ENCODE measurements at regions not wholly inside any gene's neighbourhood (a gene's known extent, or its start where the extent isn't known, plus 50 kb on each side); places are given as distances from the start of the nearest gene placed in this dataset.

DNA sequence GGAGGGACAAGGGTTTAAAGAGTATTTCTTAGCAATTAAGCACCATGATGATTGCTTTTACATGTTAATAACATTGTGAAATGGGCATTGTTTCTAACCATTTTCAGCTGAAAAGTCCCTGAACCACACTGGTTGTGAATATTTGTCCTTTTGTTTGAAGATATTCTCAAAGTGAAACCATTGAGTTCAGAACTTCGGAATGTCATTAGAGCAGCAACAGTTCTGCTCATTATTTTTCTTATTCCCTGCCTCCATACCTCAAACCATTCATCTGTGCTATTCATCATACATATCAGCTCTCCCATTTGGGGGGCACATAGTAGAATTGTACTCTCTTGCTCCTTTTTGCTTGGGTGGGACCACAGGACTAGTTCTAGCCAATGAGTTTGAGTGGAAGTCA lies 553.0 kb upstream of the ZNF462 start:
- no peaks in the 10 kb centered on the region for H3K79me2 ChIP-seq (ENCODE audit: low read length)
- no peaks in the 10 kb centered on the region for H4K20me1 ChIP-seq (ENCODE audit: insufficient read depth, low read depth, low read length)
- no peaks in the 10 kb centered on the region for H3K9me2 ChIP-seq (replicated peaks; ENCODE audit: insufficient read depth, low read length)
- H3K4me2 ChIP-seq (ENCODE audit: low read depth, low read length, poor library complexity, severe bottlenecking) = no peak overlapping the region
- H3K36me3 ChIP-seq (ENCODE audit: insufficient read depth, low read length) = no peaks in the 10 kb centered on the region
- no peak overlapping the region for H3K9ac ChIP-seq (ENCODE audit: low read length)
- no peak overlapping the region for H2AFZ ChIP-seq (ENCODE audit: low read length)
- H3K4me1 ChIP-seq (ENCODE audit: low read length) = no peaks in the 10 kb centered on the region
- no peak overlapping the region for H3K27ac ChIP-seq (ENCODE audit: low read length)
- DNase-seq = no peak
- no peaks in the 10 kb centered on the region for H3K9me3 ChIP-seq (ENCODE audit: low read length)
- no peak overlapping the region for H3K4me3 ChIP-seq (ENCODE audit: low read length)
- H3K27me3 ChIP-seq (ENCODE audit: low read length) = no peaks in the 10 kb centered on the region

DNA sequence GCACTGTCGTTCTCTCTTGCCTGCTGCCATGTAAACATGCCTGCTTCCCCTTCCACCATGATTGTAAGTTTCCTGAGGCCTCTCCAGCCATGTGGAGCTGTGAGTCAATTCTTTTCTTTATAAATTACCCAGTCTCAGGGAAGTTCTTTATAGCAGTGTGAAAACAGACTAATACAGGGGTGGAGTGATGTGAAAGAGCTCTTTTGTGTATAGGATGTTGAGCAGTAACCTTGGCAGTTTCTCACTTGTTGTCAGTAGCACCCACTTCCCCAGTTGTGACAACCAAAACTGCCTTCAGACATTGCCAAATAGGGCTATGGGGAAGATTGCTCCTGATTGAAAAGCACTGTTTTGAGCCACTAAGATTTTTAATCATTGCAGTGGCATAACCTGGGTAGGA lies 552.2 kb upstream of the ZNF462 start:
- Histone ChIP-seq H3K36me3 (ENCODE audit: insufficient read depth, low read length) (no peaks in the 10 kb centered on the region), H4K20me1 (ENCODE audit: insufficient read depth, low read depth, low read length) (no peaks in the 10 kb centered on the region), H2AFZ (ENCODE audit: low read length) (no peak overlapping the region), H3K4me1 (ENCODE audit: low read length) (no peaks in the 10 kb centered on the region), H3K27ac (ENCODE audit: low read length) (no peak overlapping the region), H3K27me3 (ENCODE audit: low read length) (no peaks in the 10 kb centered on the region), H3K79me2 (ENCODE audit: low read length) (no peaks in the 10 kb centered on the region), H3K4me2 (ENCODE audit: low read depth, low read length, poor library complexity, severe bottlenecking) (no peak overlapping the region), H3K9me3 (ENCODE audit: low read length) (no peaks in the 10 kb centered on the region), H3K4me3 (ENCODE audit: low read length) (no peak overlapping the region), H3K9ac (ENCODE audit: low read length) (no peak overlapping the region), H3K9me2 (replicated peaks; ENCODE audit: insufficient read depth, low read length) (no peaks in the 10 kb centered on the region)
- DNase-seq = peak; percentile 34

- H4K20me1 ChIP-seq (ENCODE audit: insufficient read depth, low read depth, low read length) = no peaks in the 10 kb centered on the region
- DNase-seq = no peak
- H3K4me1 ChIP-seq (ENCODE audit: low read length) = no peaks in the 10 kb centered on the region
- no peaks in the 10 kb centered on the region for H3K9me3 ChIP-seq (ENCODE audit: low read length)
- no peak overlapping the region for H3K4me2 ChIP-seq (ENCODE audit: low read depth, low read length, poor library complexity, severe bottlenecking)
- H3K27ac ChIP-seq (ENCODE audit: low read length) = no peak overlapping the region
- no peaks in the 10 kb centered on the region for H3K9me2 ChIP-seq (replicated peaks; ENCODE audit: insufficient read depth, low read length)
- no peaks in the 10 kb centered on the region; the same call in 1 of the 2 replicates for H3K27me3 ChIP-seq (ENCODE audit: low read length)
- no peak overlapping the region for H2AFZ ChIP-seq (ENCODE audit: low read length)
- no peaks in the 10 kb centered on the region for H3K79me2 ChIP-seq (ENCODE audit: low read length)
- no peak overlapping the region for H3K9ac ChIP-seq (ENCODE audit: low read length)
- H3K36me3 ChIP-seq (ENCODE audit: insufficient read depth, low read length) = no peaks in the 10 kb centered on the region
- H3K4me3 ChIP-seq (ENCODE audit: low read length) = no peak overlapping the region
Observed at GRCh38 chr9:106312906-106313305, 550.1 kb upstream of the ZNF462 start.

DNA sequence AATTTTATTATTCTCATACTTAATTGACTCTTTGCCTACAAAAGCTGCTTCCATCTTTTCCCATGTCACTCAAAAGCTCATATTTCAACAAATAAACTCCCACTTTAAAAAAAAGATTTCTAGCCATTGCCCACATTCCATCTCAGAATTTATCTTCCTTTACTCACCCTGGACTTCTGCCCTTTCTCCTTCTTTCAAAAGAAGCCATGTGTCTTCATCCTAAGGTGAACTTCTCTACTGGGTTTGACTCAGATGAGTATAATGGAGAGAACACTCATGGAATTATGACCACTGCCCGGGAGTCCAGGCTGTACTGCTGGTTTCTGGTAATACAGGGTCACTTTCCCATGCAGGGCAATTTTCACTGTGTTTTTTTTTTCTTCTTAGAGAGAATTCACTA lies 548.5 kb upstream of the ZNF462 start:
- H4K20me1 ChIP-seq (ENCODE audit: insufficient read depth, low read depth, low read length) = no peaks in the 10 kb centered on the region
- H3K4me3 ChIP-seq (ENCODE audit: low read length) = no peak overlapping the region
- no peak for DNase-seq
- no peaks in the 10 kb centered on the region; the same call in 1 of the 2 replicates for H3K27me3 ChIP-seq (ENCODE audit: low read length)
- H2AFZ ChIP-seq (ENCODE audit: low read length) = no peak overlapping the region
- H3K9ac ChIP-seq (ENCODE audit: low read length) = no peak overlapping the region
- no peaks in the 10 kb centered on the region for H3K79me2 ChIP-seq (ENCODE audit: low read length)
- no peak overlapping the region for H3K4me2 ChIP-seq (ENCODE audit: low read depth, low read length, poor library complexity, severe bottlenecking)
- H3K4me1 ChIP-seq (ENCODE audit: low read length) = no peaks in the 10 kb centered on the region
- H3K36me3 ChIP-seq (ENCODE audit: insufficient read depth, low read length) = no peaks in the 10 kb centered on the region
- no peaks in the 10 kb centered on the region for H3K9me3 ChIP-seq (ENCODE audit: low read length)
- no peak overlapping the region for H3K27ac ChIP-seq (ENCODE audit: low read length)
- no peaks in the 10 kb centered on the region for H3K9me2 ChIP-seq (replicated peaks; ENCODE audit: insufficient read depth, low read length)

GRCh38 chr9:106321394-106322180 lies 541.4 kb upstream of the ZNF462 start:
- no peaks in the 10 kb centered on the region for H3K79me2 ChIP-seq (ENCODE audit: low read length)
- no peaks in the 10 kb centered on the region for H4K20me1 ChIP-seq (ENCODE audit: insufficient read depth, low read depth, low read length)
- DNase-seq = no peak
- H3K27me3 ChIP-seq (ENCODE audit: low read length) = no peaks in the 10 kb centered on the region
- no peak overlapping the region for H3K27ac ChIP-seq (ENCODE audit: low read length)
- H2AFZ ChIP-seq (ENCODE audit: low read length) = no peak overlapping the region
- no peaks in the 10 kb centered on the region for H3K9me3 ChIP-seq (ENCODE audit: low read length)
- no peak overlapping the region for H3K9ac ChIP-seq (ENCODE audit: low read length)
- H3K9me2 ChIP-seq (replicated peaks; ENCODE audit: insufficient read depth, low read length) = no peaks in the 10 kb centered on the region
- no peak overlapping the region for H3K4me2 ChIP-seq (ENCODE audit: low read depth, low read length, poor library complexity, severe bottlenecking)
- no peaks in the 10 kb centered on the region for H3K4me1 ChIP-seq (ENCODE audit: low read length)
- H3K36me3 ChIP-seq (ENCODE audit: insufficient read depth, low read length) = no peaks in the 10 kb centered on the region
- H3K4me3 ChIP-seq (ENCODE audit: low read length) = no peak overlapping the region

DNA sequence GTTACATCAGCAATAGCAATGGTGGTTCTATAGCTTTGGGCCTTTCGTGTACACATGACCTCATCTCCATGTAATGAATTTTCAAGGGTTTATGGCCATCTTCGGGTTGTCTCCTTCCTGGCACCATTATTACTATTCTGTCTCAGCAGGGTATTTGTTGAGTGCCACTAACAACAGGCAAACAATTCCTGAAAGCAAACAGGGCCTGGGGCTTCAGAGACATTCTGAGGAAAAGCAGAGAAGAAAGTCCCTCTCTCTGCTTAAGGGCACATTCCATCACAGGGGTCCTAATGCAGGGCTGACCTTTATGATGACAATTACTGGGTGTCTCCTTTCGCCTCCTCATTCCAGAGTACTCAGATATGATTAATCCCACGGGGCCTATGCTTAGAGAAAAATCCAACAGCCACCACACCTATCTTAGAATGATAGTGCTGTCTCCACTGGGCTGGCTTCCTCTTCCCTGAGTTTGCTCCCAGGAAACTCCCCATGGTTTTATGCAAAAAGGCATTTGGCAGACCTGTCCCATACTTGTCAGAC lies 540.2 kb upstream of the ZNF462 start:
- no peak overlapping the region for H3K4me3 ChIP-seq (ENCODE audit: low read length)
- H3K27me3 ChIP-seq (ENCODE audit: low read length) = no peaks in the 10 kb centered on the region
- H3K36me3 ChIP-seq (ENCODE audit: insufficient read depth, low read length) = no peaks in the 10 kb centered on the region
- H3K9me3 ChIP-seq (ENCODE audit: low read length) = no peaks in the 10 kb centered on the region
- no peak overlapping the region for H3K4me2 ChIP-seq (ENCODE audit: low read depth, low read length, poor library complexity, severe bottlenecking)
- no peak for DNase-seq
- H3K79me2 ChIP-seq (ENCODE audit: low read length) = no peaks in the 10 kb centered on the region
- no peaks in the 10 kb centered on the region for H3K9me2 ChIP-seq (replicated peaks; ENCODE audit: insufficient read depth, low read length)
- H3K4me1 ChIP-seq (ENCODE audit: low read length) = no peaks in the 10 kb centered on the region
- H4K20me1 ChIP-seq (ENCODE audit: insufficient read depth, low read depth, low read length) = no peaks in the 10 kb centered on the region
- no peak overlapping the region for H3K9ac ChIP-seq (ENCODE audit: low read length)
- H3K27ac ChIP-seq (ENCODE audit: low read length) = no peak overlapping the region
- H2AFZ ChIP-seq (ENCODE audit: low read length) = no peak overlapping the region

DNA sequence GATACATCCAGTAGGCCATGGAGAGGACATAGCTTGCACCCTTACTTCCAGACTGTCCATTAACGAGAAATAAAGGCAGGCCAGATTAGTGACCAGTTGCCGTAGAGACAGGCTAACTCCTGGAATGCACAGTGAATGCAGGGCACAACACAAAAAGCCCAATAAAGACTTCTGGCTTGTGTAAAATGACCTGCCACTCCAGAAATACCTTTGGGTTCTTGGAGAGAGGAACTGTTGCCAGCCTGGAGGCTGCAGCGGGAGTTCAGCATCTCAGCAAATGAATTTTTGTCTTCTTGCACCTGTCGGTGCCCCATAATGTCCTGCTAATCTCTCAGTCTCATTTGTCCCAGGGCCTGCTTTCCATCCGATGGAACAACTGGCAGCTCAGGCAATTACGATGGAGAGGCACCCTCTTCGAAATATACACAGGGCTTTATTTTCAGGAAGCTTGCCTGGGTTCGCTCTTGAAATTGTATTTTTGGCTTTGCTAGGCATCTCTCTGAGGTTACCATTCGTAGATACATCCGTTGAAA lies 538.8 kb upstream of the ZNF462 start:
- no peaks in the 10 kb centered on the region for H3K4me1 ChIP-seq (ENCODE audit: low read length)
- DNase-seq = no peak
- H3K4me3 ChIP-seq (ENCODE audit: low read length) = no peak overlapping the region

DNA sequence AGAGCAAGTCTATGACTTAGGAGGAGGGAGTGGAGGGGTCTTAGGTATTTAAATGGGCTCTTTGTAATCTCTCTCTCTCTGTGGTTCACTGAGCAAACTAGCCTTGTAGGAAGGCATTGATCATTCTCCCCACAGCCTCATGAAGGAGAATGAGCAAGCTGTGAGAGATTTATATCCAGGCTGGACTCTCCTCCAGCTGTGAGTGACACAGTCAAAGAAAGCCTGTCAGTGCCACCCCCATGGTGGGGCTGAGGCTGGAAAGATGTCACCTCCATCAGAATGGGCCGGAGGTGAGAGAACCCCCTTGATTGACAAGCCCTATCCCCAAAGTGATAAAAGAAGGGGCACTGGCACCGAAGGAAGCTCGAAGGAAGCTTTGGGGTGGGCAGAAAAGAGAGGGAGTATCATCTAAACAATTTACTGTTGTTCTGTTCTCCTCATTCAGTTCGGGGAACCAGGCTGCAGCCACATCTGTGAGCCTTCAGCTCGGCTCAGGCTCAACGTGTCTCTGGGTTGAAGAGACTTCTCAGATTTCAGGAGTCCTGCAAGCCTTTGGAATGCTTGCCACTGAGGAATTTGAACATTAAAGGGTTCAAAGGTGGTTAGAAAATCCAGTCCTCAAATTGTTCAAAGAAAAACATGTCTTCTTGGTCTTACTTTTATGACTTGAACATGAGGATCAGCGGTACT lies 538.2 kb upstream of the ZNF462 start:
- Histone ChIP-seq H4K20me1 (ENCODE audit: insufficient read depth, low read depth, low read length) (no peaks in the 10 kb centered on the region), H3K9me3 (ENCODE audit: low read length) (no peaks in the 10 kb centered on the region), H3K27ac (ENCODE audit: low read length) (no peak overlapping the region), H3K9me2 (replicated peaks; ENCODE audit: insufficient read depth, low read length) (no peaks in the 10 kb centered on the region), H3K27me3 (ENCODE audit: low read length) (no peaks in the 10 kb centered on the region), H3K36me3 (ENCODE audit: insufficient read depth, low read length) (no peaks in the 10 kb centered on the region), H3K4me3 (ENCODE audit: low read length) (no peak overlapping the region), H3K79me2 (ENCODE audit: low read length) (no peaks in the 10 kb centered on the region), H3K9ac (ENCODE audit: low read length) (no peak overlapping the region), H3K4me1 (ENCODE audit: low read length) (no peaks in the 10 kb centered on the region), H3K4me2 (ENCODE audit: low read depth, low read length, poor library complexity, severe bottlenecking) (no peak overlapping the region), H2AFZ (ENCODE audit: low read length) (no peak overlapping the region)
- DNase-seq = no peak

More for the DNA sequence above, 538.8 kb upstream of the ZNF462 start:
- no peak overlapping the region for H2AFZ ChIP-seq (ENCODE audit: low read length)
- H3K9me2 ChIP-seq (replicated peaks; ENCODE audit: insufficient read depth, low read length) = no peaks in the 10 kb centered on the region
- no peaks in the 10 kb centered on the region for H4K20me1 ChIP-seq (ENCODE audit: insufficient read depth, low read depth, low read length)
- no peak overlapping the region for H3K27ac ChIP-seq (ENCODE audit: low read length)
- H3K36me3 ChIP-seq (ENCODE audit: insufficient read depth, low read length) = no peaks in the 10 kb centered on the region
- no peak overlapping the region for H3K4me2 ChIP-seq (ENCODE audit: low read depth, low read length, poor library complexity, severe bottlenecking)
- no peaks in the 10 kb centered on the region for H3K9me3 ChIP-seq (ENCODE audit: low read length)
- no peak overlapping the region for H3K9ac ChIP-seq (ENCODE audit: low read length)
- no peaks in the 10 kb centered on the region for H3K27me3 ChIP-seq (ENCODE audit: low read length)
- no peaks in the 10 kb centered on the region for H3K79me2 ChIP-seq (ENCODE audit: low read length)

Data from Karpas-422 (cell line).